Activated CD8-positive, alpha-beta T cell treated with anti-CD3 and anti-CD28 coated beads, Interleukin-2, amount 10 ng/mL, durations not matched to agents 7 days and 5 days (primary cell): ENCODE measurements at regions not wholly inside any gene's neighbourhood (a gene's known extent, or its start where the extent isn't known, plus 50 kb on each side); places are given as distances from the start of the nearest gene placed in this dataset.

Experiments used
- ATAC-seq: fragments of 150-1000 bp; cut with Tn5 transposase; one replicate; pipeline ENCODE4 v1.10.0; 2021; ENCODE audit warnings: moderate library complexity
- CTCF ChIA-PET: fragments of 350-600 bp; sonication (Branson Sonifier 250); formaldehyde crosslinking; loops from one replicate; lab custom pipeline; 2021; ENCODE audit warnings: antibody characterized with exemption; lab: Charles Lee
- POLR2A ChIA-PET: fragments of 350-600 bp; sonication (Branson Sonifier 250); formaldehyde crosslinking; loops from one replicate; lab custom pipeline; 2021; ENCODE audit warnings: antibody characterized with exemption; lab: Charles Lee
- DNase-seq: peaks from one replicate; pipeline ENCODE4 v3.0.0-alpha.2; 2020
- H3K27ac Mint-ChIP-seq: one replicate; pipeline ENCODE4 v1.8.0; 2021; ENCODE audit warnings: mild to moderate bottlenecking, mixed read lengths
- H3K27me3 Mint-ChIP-seq: one replicate; pipeline ENCODE4 v1.8.0; 2021; ENCODE audit warnings: low read depth, mixed read lengths
- H3K36me3 Mint-ChIP-seq: one replicate; pipeline ENCODE4 v1.8.0; 2021; ENCODE audit warnings: low read depth, mixed read lengths
- H3K4me1 Mint-ChIP-seq: one replicate; pipeline ENCODE4 v1.8.0; 2021; ENCODE audit warnings: low read depth, mixed read lengths
- H3K4me3 Mint-ChIP-seq: one replicate; pipeline ENCODE4 v1.8.0; 2021; ENCODE audit warnings: mild to moderate bottlenecking, mixed read lengths
- H3K9me3 Mint-ChIP-seq: one replicate; pipeline ENCODE4 v1.8.0; 2022; ENCODE audit warnings: mixed read lengths; ENCODE audit not compliant: insufficient read depth

DNA sequence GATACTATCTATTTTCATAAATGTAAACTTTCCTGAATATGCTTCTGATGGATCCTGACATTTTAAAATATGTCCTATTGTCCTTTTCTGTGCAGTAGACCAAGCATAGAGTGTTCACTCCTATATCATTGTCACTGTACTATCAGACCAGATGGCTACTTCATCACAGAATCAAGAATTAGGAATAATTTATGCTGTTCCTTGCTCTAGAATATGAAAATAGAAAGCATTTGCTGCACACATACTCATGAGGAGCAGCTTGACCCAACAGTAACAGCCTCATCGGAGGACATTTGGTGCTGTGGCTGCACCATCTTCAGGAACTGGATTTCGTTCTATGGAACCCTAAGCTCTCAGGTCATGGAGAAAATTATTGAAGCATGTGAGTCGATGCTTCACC is 468.9 kb upstream of the HNRNPA3 start:
- Mint-ChIP-seq H3K36me3 (no peaks in the 10 kb centered on the region), H3K27ac (no peak overlapping the region), H3K9me3 (no peaks in the 10 kb centered on the region), H3K4me1 (no peaks in the 10 kb centered on the region), H3K27me3 (peaks cover 2% of the 10 kb centered on the region), H3K4me3 (no peak overlapping the region)
- ChIA-PET POLR2A (no interaction called here), CTCF (no interaction called here)
- no peak for ATAC-seq
- no peak for DNase-seq

DNA sequence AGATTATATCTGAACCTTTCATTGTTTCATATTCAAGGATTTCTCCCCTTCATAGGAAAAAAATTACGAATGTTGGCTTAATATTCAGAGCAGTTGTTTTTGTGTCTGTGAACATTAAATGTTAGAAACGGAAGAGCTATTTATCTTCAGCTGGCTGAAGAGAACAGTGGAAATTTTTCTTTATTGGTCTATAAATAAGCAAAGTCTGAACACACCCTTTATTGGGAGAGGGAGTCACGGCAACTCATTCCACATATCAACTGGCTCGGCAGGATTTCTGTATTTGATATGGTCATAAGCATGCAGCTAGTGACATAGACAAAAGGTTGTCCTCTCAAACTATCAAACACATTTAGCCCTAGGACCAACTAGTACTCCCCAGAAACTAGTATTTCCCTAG is 468.4 kb upstream of the HNRNPA3 start:
- no peak overlapping the region for H3K27ac Mint-ChIP-seq
- no peaks in the 10 kb centered on the region for H3K36me3 Mint-ChIP-seq
- ChIA-PET POLR2A (no interaction called here), CTCF (interaction anchor here (1.7 kb wide), 1 partner anchor 92 kb away, joined by 5 read pairs; no protein-coding TSS in a partner anchor)
- ATAC-seq = no peak
- H3K4me1 Mint-ChIP-seq = no peaks in the 10 kb centered on the region
- no peak overlapping the region for H3K4me3 Mint-ChIP-seq
- H3K9me3 Mint-ChIP-seq = no peaks in the 10 kb centered on the region
- peaks cover 2% of the 10 kb centered on the region for H3K27me3 Mint-ChIP-seq
- no peak for DNase-seq

DNA sequence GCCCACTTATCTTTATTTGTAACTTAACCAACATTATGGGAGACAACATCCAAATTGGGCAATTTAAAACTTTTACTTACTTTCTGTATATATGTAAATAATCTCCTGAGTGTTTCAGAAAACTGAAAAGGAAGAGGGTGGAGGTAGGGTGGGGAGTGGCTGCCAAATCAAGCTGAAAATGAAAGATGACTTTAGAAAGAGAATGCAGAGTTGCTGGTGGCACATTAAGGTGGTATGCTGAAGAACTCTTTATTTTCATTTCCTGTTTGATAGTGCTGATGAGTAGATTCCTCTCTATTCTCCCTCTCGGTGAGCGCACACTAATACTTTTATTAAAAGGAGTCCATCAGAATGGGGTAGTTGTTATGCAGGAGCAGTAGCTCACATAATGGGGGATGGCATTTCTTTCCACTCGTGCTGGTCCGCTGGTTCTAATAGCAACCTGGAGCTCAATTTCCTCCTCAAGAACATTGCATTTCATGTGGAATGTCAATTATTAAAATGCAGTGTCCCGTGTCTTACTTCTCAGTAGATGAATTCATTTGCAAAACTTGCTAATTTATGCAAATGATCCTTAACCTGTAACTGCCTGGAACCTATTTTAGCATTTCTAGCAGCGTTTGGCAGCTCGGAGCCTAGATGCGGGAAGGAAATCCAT is 466.9 kb upstream of the HNRNPA3 start:
- H3K27me3 Mint-ChIP-seq = peaks cover under 1% of the 10 kb centered on the region
- no peak for DNase-seq
- H3K9me3 Mint-ChIP-seq = no peaks in the 10 kb centered on the region
- ChIA-PET CTCF (interaction anchor here (1.3 to 1.7 kb wide), 4 partner anchors 67 to 403 kb away, joined by 3 to 5 read pairs (median 4); no protein-coding TSS in a partner anchor), POLR2A (no interaction called here)
- H3K4me3 Mint-ChIP-seq = no peak overlapping the region
- H3K4me1 Mint-ChIP-seq = no peaks in the 10 kb centered on the region
- no peak for ATAC-seq
- H3K27ac Mint-ChIP-seq = no peak overlapping the region
- H3K36me3 Mint-ChIP-seq = no peaks in the 10 kb centered on the region

DNA sequence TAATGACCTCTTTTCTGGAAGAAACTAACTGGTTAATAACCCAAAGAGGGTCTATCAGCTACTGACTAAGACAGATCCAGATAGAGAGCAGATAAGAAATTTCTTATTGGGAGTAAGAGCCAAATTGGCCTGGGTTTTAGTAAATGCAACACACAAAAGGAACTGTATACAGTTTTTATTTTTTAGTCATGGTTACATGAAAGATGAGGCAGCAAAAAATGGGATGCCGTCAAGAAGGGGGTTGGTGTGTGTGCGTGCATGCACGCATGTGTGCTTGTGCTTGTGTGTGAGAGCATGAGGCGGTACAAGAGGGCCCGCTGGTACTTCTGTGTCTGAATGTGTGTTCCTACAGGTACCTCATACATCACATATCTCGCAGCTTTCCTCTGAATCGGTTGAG is 466.2 kb upstream of the HNRNPA3 start:
- no peaks in the 10 kb centered on the region for H3K9me3 Mint-ChIP-seq
- DNase-seq = no peak
- no peak for ATAC-seq
- no peaks in the 10 kb centered on the region for H3K4me1 Mint-ChIP-seq
- no peak overlapping the region for H3K27ac Mint-ChIP-seq
- no peaks in the 10 kb centered on the region for H3K27me3 Mint-ChIP-seq
- POLR2A ChIA-PET = no interaction called here
- no peaks in the 10 kb centered on the region for H3K36me3 Mint-ChIP-seq
- H3K4me3 Mint-ChIP-seq = no peak overlapping the region
- CTCF ChIA-PET = interaction anchor here (1.3 to 1.5 kb wide), 3 partner anchors 66 to 402 kb away, joined by 3 to 4 read pairs (median 3); no protein-coding TSS in a partner anchor

DNA sequence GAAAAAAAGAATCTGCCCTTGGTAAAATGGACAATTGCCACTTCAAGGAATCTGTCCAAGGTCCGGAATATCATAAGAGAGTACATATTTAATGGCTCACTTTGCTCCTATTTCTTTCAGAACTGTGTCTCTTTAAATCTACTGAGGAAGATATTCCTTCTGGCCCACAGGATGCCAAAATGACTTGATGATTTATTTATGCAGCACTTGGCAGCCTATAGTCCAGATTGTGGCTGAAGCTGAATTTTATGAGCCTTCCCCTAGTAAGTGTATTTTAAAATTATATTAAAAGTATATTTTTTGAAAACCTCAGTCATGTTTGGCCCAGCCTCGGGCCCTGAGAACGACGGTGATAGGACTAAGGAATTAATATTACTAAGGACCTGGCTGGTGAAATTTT is 465.1 kb upstream of the HNRNPA3 start:
- Mint-ChIP-seq H3K4me1 (no peaks in the 10 kb centered on the region), H3K4me3 (no peak overlapping the region), H3K36me3 (no peaks in the 10 kb centered on the region), H3K27me3 (no peaks in the 10 kb centered on the region), H3K27ac (no peak overlapping the region), H3K9me3 (no peaks in the 10 kb centered on the region)
- ATAC-seq (no peak), DNase-seq (no peak)
- ChIA-PET POLR2A (no interaction called here), CTCF (no interaction called here)

DNA sequence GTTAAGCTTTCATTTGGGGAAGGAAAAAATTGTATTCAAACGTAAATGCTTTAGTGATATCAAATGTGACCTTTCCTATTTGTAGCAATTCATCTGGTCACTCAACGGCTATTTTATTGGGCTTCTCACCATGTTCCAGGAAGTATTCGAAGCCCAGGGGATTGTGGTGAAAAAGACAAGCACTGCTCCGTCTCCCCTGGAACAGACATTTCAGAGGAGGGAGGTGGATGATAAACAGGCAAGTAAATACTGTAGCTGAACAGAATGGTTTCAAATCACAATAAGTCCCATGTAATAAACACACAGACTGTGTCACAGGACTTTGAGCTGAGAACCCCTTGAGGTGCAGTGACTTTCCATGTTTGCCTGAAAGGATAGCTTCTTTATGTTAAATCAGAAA is 464.7 kb upstream of the HNRNPA3 start:
- H3K36me3 Mint-ChIP-seq = no peaks in the 10 kb centered on the region
- no peaks in the 10 kb centered on the region for H3K4me1 Mint-ChIP-seq
- no peak overlapping the region for H3K4me3 Mint-ChIP-seq
- H3K27ac Mint-ChIP-seq = no peak overlapping the region
- H3K27me3 Mint-ChIP-seq = no peaks in the 10 kb centered on the region
- ATAC-seq (no peak), DNase-seq (no peak)
- CTCF ChIA-PET = no interaction called here
- POLR2A ChIA-PET = no interaction called here
- H3K9me3 Mint-ChIP-seq = no peaks in the 10 kb centered on the region

DNA sequence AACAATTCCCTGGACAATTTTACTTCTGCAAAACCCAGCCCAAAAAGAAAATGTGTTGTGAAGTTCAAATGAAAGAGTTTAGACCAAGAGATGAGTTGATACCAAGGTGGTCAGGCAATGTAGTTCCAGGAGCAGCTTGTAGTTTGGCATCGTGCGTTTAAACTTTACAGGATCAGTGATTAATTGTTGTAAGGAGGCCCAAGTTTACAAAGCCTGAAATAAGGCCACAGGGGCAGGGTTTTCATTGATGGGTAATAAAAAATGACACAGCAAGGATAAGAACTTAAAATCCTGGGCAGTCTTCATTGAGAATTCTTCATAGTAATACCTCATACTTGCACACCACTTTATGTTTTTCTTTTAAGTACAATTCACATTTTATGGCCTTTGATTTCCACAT is 463.9 kb upstream of the HNRNPA3 start:
- Mint-ChIP-seq H3K27ac (no peak overlapping the region), H3K36me3 (no peaks in the 10 kb centered on the region), H3K4me3 (no peak overlapping the region), H3K4me1 (no peaks in the 10 kb centered on the region), H3K27me3 (no peaks in the 10 kb centered on the region), H3K9me3 (no peaks in the 10 kb centered on the region)
- no peak for DNase-seq
- no peak for ATAC-seq
- CTCF ChIA-PET = no interaction called here
- POLR2A ChIA-PET = no interaction called here

DNA sequence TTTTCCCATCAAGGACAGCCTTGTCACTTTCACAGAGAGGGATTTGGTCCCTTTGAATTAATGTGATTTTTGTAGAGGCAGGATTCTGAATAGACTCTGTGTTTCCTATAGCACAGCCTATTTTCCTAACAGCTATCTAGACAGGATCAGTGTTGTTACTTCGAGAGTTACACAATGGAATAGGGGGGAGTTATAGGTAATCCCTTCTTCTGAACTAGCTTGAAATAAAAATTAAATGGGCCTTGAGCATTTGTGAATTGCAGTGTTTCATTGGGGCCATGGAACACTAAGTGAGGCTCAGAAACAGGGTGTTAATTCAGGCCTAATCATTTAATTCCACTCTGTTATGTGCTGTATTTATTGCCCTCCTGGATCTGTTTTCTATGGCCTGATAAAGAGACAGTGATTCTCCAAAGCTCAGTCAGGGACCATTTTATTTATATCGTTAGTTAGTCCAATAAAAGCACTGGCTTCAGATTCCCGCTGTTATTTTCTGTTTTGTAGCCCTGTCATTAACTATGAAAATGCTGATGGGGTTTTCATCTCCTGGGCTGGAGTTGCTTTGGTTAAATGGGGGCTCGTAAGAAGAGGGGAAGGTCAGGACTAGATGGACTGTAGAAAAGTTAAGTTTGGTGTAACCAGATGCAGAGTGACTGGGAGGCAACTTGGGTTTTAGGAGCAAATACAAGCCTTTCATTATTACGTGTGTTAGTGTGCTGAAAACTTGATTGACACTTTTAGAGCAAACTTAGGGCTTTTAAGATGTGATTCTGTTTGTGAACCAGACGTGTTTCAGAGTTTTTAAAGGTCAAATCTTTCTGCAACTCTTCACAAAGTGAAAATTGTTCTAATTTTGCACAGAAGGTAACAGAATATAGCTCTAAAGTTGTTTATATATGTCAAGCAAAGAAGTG is 461.0 kb upstream of the HNRNPA3 start:
- POLR2A ChIA-PET = no interaction called here

DNA sequence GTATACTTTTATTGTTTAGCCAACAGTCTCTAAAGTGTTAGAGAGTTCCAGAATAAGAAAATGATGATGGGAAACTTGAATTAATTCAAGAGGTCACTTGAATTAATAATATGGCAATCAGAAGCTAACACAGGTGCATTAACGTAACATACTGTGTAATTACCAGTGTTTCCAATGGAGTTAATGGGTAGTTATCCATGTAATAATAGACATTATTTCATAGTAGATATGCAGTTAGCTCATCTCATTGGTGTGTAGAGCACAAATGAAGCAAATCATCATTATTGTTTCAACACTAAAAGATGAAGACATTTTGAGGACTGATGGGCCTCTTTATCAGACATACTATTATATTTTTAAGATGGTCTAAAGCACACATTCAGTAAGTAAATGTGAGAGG is 460.3 kb upstream of the HNRNPA3 start:
- no peak for DNase-seq
- Mint-ChIP-seq H3K4me3 (no peak overlapping the region), H3K9me3 (no peaks in the 10 kb centered on the region), H3K27me3 (peaks cover 2% of the 10 kb centered on the region), H3K36me3 (no peaks in the 10 kb centered on the region), H3K27ac (no peak overlapping the region), H3K4me1 (no peaks in the 10 kb centered on the region)
- ChIA-PET POLR2A (no interaction called here), CTCF (no interaction called here)
- ATAC-seq = no peak

More for the DNA sequence above, 461.0 kb upstream of the HNRNPA3 start:
- no peaks in the 10 kb centered on the region for H3K4me1 Mint-ChIP-seq
- H3K27ac Mint-ChIP-seq = no peak overlapping the region
- no peaks in the 10 kb centered on the region for H3K9me3 Mint-ChIP-seq
- no peak overlapping the region for H3K4me3 Mint-ChIP-seq
- ATAC-seq (no peak), DNase-seq (no peak)
- H3K36me3 Mint-ChIP-seq = no peaks in the 10 kb centered on the region
- H3K27me3 Mint-ChIP-seq = peaks cover 2% of the 10 kb centered on the region
- CTCF ChIA-PET = no interaction called here

DNA sequence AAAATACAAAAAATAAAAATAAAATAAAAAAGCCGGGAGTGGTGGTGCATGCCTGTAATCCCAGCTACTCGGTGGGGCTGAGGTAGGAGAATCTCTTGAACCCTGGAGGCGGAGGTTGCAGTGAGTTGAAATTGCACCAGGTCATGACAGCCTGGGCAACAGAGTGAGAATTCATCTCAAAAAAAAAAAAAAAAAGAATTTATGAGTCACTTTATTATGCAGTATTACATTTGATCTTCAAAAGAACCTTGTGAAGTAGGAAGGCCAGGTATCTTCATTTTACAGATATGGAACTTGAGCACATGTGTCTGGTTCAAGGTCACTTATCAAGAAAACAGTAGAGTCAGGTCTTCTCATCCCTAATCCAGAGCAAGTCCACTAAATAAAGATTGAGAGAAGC is 459.4 kb upstream of the HNRNPA3 start:
- ChIA-PET POLR2A (no interaction called here), CTCF (no interaction called here)
- Mint-ChIP-seq H3K27me3 (peaks cover 4% of the 10 kb centered on the region), H3K4me1 (no peaks in the 10 kb centered on the region), H3K27ac (no peak overlapping the region), H3K4me3 (no peak overlapping the region), H3K36me3 (no peaks in the 10 kb centered on the region), H3K9me3 (no peaks in the 10 kb centered on the region)
- no peak for DNase-seq
- ATAC-seq = no peak

DNA sequence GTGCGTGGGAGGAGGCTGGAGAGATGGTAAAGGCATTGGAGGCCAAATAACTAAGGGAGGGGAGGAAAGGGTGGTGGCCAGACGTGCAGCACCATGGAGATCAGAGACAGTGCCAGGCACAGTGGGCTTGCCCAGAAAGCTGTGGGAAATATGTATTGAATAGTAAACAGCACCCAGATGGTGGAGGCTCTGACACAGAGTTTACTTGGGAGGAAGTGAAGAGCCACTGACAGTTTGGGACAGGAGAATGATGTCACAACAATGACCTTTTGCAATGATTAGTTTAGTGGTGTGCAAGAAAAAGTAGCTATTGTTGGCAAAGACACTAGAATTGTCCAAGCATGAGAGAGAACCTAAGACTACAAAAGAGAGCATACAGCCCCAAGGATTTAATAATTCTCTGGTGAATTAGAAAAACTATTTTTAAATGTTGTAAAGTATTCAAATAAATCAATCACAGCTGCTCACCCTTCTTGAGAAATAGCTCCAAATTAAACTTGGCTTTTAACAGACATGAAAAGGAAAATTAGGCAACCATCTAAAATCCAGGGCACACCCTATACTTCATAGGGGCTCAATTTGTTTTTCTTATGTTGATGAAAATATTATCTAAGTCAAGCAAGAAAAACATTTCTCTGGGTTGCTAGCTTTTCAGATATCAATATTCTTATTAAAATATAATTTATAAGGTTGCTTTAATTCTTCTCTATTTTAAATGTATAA is 458.7 kb upstream of the HNRNPA3 start:
- Mint-ChIP-seq H3K36me3 (no peaks in the 10 kb centered on the region), H3K27ac (no peak overlapping the region), H3K4me3 (no peak overlapping the region), H3K9me3 (no peaks in the 10 kb centered on the region), H3K27me3 (peaks cover 5% of the 10 kb centered on the region), H3K4me1 (no peaks in the 10 kb centered on the region)
- POLR2A ChIA-PET = no interaction called here
- DNase-seq (no peak), ATAC-seq (no peak)
- CTCF ChIA-PET = interaction anchor here (0.8 kb wide), 1 partner anchor 394 kb away, joined by 3 read pairs; no protein-coding TSS in a partner anchor
